Fibroblast of lung (primary cell): ENCODE measurements at regions not wholly inside any gene's neighbourhood (a gene's known extent, or its start where the extent isn't known, plus 50 kb on each side); places are given as distances from the start of the nearest gene placed in this dataset.

Source experiments
- DNase-seq, 2 donors: peaks; one replicate each; pipeline versions ENCODE4 v3.0.0 to v3.0.0-alpha.2; 2010; ENCODE audit warnings: low read depth in 2 of 2
- H2AFZ ChIP-seq: 2 replicates; pipeline ENCODE4 v1.5.1; 2012; ENCODE audit warnings: low read length, control low read depth, inconsistent platforms
- H3K27ac ChIP-seq: 2 replicates; pipeline ENCODE4 v1.5.1; 2011; ENCODE audit warnings: low read length, control low read depth; ENCODE audit not compliant: insufficient read depth
- H3K27me3 ChIP-seq: 2 replicates; pipeline ENCODE4 v1.5.1; 2011; ENCODE audit warnings: mild to moderate bottlenecking, low read length; ENCODE audit not compliant: control insufficient read depth, insufficient read depth
- H3K36me3 ChIP-seq: 2 replicates; pipeline ENCODE4 v1.5.1; 2011; ENCODE audit warnings: low read length; ENCODE audit not compliant: control insufficient read depth, insufficient read depth
- H3K4me1 ChIP-seq: 2 replicates; pipeline ENCODE4 v1.5.1; 2011; ENCODE audit warnings: low read length; ENCODE audit not compliant: control insufficient read depth, insufficient read depth; ENCODE audit errors: extremely low read depth
- H3K4me2 ChIP-seq: 2 replicates; pipeline ENCODE4 v1.5.1; 2011; ENCODE audit warnings: low read length, control low read depth; ENCODE audit not compliant: insufficient read depth; ENCODE audit errors: extremely low read depth
- H3K4me3 ChIP-seq, 4 experiments: fragments of 200-600 bp in 1 of 4; sonication (generic) in 1 of 4; replicated peaks in 1 of 4; 2 replicates each; pipeline ENCODE4 v1.5.1; 2011 to 2016; ENCODE audit warnings: low read length in 4 of 4, low read depth in 3 of 4, mild to moderate bottlenecking in 3 of 4, control low read depth in 2 of 4, inconsistent platforms in 1 of 4, mixed read lengths in 1 of 4; ENCODE audit not compliant: insufficient read depth in 1 of 4; ENCODE audit errors: control extremely low read depth in 1 of 4
- H3K79me2 ChIP-seq: 2 replicates; pipeline ENCODE4 v1.5.1; 2012; ENCODE audit warnings: mild to moderate bottlenecking, low read length, inconsistent platforms; ENCODE audit not compliant: control insufficient read depth, insufficient read depth
- H3K9ac ChIP-seq: 2 replicates; pipeline ENCODE4 v1.5.1; 2011; ENCODE audit warnings: mild to moderate bottlenecking, low read length, control low read depth; ENCODE audit not compliant: insufficient read depth
- H3K9me3 ChIP-seq: 2 replicates; pipeline ENCODE4 v1.5.1; 2012; ENCODE audit warnings: low read depth, low read length; ENCODE audit not compliant: control insufficient read depth, insufficient read depth
- H4K20me1 ChIP-seq: 2 replicates; pipeline ENCODE4 v1.5.1; 2011; ENCODE audit warnings: low read length; ENCODE audit not compliant: control insufficient read depth, insufficient read depth; ENCODE audit errors: extremely low read depth
- EZH2 ChIP-seq: IDR thresholded peaks from 2 replicates; pipeline ENCODE4 v1.5.1; 2012; ENCODE audit warnings: low read length, control low read depth, mild to moderate bottlenecking; ENCODE audit errors: missing control alignments
- TF ChIP-seq, protein P1 (sequence below), 2 donors: IDR thresholded peaks in 1 of 2; conservative IDR thresholded peaks in 1 of 2; 1 replicate in 1 of 2; 2 replicates in 1 of 2; pipeline ENCODE4 v1.5.1; 2011 to 2012; ENCODE audit warnings: low read length in 2 of 2, control low read depth in 1 of 2, inconsistent platforms in 1 of 2, low read depth in 1 of 2, mild to moderate bottlenecking in 1 of 2

DNA sequence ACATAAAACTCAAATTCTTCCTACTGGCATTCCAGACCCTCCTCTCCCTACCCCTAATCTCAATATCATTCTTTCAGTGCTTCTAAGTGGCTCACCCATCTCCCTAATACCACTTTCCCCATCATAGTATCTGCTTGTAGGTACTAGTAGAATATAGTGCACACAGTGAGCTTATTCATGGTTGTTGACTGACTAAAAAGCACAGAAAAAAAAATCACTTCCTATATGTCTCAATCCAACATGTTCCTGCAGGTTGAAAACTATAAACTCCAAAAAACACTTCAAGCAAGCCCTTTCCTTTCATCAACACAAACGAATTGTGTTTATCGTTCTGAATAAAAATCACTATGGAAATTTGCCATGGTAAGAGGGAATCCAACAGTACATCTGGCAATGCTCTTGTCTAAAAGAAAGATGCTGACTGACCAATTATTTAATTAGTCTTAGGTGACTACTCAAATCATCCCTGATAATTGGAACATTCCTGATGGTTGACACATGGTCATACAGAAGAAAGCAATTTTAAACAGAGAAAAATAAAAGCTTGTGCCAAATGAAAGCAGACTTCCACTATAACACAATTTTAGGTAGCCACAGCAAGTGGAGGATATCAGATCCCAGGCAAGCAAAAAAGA is 87.1 kb downstream of the NDUFS5 start:
- H2AFZ ChIP-seq = no peak overlapping the region
- no peak overlapping the region for H3K9ac ChIP-seq
- peaks cover 92% of the 10 kb centered on the region for H3K79me2 ChIP-seq
- no peak for DNase-seq
- no peak overlapping the region for H3K4me2 ChIP-seq
- no peaks in the 10 kb centered on the region for H3K9me3 ChIP-seq
- no peak overlapping the region for H3K27ac ChIP-seq
- no peaks in the 10 kb centered on the region for H3K36me3 ChIP-seq
- H3K4me1 ChIP-seq = peaks cover 24% of the 10 kb centered on the region
- no peaks in the 10 kb centered on the region for H4K20me1 ChIP-seq
- H3K4me3 ChIP-seq = no peak overlapping the region
- no peak for TF ChIP-seq EZH2
- TF ChIP-seq, protein P1, sequence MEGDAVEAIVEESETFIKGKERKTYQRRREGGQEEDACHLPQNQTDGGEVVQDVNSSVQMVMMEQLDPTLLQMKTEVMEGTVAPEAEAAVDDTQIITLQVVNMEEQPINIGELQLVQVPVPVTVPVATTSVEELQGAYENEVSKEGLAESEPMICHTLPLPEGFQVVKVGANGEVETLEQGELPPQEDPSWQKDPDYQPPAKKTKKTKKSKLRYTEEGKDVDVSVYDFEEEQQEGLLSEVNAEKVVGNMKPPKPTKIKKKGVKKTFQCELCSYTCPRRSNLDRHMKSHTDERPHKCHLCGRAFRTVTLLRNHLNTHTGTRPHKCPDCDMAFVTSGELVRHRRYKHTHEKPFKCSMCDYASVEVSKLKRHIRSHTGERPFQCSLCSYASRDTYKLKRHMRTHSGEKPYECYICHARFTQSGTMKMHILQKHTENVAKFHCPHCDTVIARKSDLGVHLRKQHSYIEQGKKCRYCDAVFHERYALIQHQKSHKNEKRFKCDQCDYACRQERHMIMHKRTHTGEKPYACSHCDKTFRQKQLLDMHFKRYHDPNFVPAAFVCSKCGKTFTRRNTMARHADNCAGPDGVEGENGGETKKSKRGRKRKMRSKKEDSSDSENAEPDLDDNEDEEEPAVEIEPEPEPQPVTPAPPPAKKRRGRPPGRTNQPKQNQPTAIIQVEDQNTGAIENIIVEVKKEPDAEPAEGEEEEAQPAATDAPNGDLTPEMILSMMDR (conservative IDR thresholded peaks at IDR 0.05 in 1 of 2, IDR thresholded peaks at IDR 0.05 in 1 of 2; ENCODE audit: low read depth in 1 of 2, low read length in 2 of 2) = no peak
- no peaks in the 10 kb centered on the region for H3K27me3 ChIP-seq

DNA sequence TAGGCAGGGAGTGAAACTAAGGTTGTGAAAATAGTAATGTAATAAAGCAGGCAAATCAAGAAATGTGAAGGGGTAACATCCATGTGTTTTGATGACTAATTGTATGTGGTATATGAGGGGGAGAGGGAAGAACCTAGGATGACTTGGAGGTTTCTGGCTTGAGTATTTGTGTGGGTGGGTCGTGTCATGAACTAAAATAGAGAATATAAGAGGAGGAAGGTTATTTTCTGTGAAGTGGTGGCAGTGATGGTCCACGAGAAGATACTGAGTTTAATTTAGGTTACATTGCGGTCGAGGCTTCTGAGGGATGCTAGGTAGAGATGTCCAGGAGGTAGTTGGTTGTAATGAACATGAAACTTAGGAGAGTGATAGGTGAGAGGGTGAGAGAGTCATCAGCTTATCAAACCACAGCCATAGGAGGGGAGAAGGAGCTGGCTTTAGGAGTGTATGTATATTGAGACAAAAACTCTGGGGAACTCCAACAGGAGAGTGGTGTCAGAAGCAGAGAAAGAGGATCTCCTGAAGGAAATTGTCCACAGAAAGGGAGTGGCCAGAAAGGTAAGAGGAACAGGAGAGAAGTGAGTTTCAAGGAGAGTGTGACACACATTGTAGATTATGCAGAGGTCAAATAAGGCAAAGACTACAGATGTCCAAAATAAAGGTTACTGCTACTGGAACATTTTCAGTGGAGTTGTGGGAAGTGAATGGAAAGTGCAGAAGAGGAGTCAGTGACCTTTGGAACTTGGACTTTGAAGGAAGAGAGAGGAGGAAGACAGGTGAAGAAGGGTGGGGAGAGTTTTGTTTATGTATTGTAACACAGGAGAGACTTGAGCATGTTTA is 89.0 kb upstream of the MACF1 start:
- H4K20me1 ChIP-seq = peaks cover 4% of the 10 kb centered on the region
- peak; percentile 36 to 91 for DNase-seq

DNA sequence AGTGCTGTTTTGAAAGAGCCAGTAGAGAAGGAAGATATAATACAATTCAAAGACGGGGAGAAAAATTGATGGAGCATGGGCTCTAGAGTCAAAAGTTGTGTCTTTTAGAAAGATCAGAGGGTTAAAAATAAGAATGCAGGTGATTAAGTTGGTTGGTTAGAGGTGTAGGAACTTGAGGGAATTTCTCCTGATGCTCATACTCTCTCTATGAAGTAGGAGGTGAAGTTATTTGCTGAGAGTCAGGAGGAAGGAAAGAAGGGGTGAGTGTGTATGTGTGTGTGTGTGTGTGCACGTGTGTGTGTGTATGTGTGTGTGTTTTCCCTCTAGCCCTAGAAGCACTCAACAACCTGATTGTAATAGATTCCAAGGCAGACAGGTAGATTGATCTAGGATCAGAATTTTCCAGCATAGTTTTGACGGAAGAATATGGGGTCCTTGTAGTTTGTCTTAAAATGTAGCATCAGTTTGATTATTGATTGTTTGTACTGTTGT is 88.3 kb upstream of the MACF1 start:
- H3K27me3 ChIP-seq = no peaks in the 10 kb centered on the region
- H4K20me1 ChIP-seq = peaks cover 4% of the 10 kb centered on the region
- no peaks in the 10 kb centered on the region for H3K9me3 ChIP-seq
- no peak overlapping the region for H3K27ac ChIP-seq
- TF ChIP-seq, protein P1 (conservative IDR thresholded peaks at IDR 0.05 in 1 of 2, IDR thresholded peaks at IDR 0.05 in 1 of 2; ENCODE audit: low read depth in 1 of 2, low read length in 2 of 2) = no peak
- TF ChIP-seq EZH2 = no peak
- H3K4me1 ChIP-seq = peaks cover 12% of the 10 kb centered on the region
- H3K79me2 ChIP-seq = peaks cover 87% of the 10 kb centered on the region
- H2AFZ ChIP-seq = no peak overlapping the region
- H3K4me2 ChIP-seq = no peak overlapping the region
- DNase-seq = no peak
- no peaks in the 10 kb centered on the region for H3K36me3 ChIP-seq
- H3K4me3 ChIP-seq = no peak overlapping the region
- H3K9ac ChIP-seq = no peak overlapping the region

More for the DNA sequence above, 89.0 kb upstream of the MACF1 start:
- H3K4me3 ChIP-seq = no peak overlapping the region
- peaks cover 16% of the 10 kb centered on the region for H3K4me1 ChIP-seq
- no peak overlapping the region for H3K9ac ChIP-seq
- H3K36me3 ChIP-seq = no peaks in the 10 kb centered on the region
- no peak overlapping the region for H3K27ac ChIP-seq
- H3K9me3 ChIP-seq = no peaks in the 10 kb centered on the region
- peak overlapping the region; percentile 42 for H3K4me2 ChIP-seq
- no peak for TF ChIP-seq EZH2
- TF ChIP-seq, protein P1 (conservative IDR thresholded peaks at IDR 0.05 in 1 of 2, IDR thresholded peaks at IDR 0.05 in 1 of 2; ENCODE audit: low read depth in 1 of 2, low read length in 2 of 2) = no peak
- no peak overlapping the region for H2AFZ ChIP-seq
- no peaks in the 10 kb centered on the region for H3K27me3 ChIP-seq
- peaks cover 88% of the 10 kb centered on the region for H3K79me2 ChIP-seq
